GM21619 (cell line): ENCODE measurements at regions not wholly inside any gene's neighbourhood (a gene's known extent, or its start where the extent isn't known, plus 50 kb on each side); places are given as distances from the start of the nearest gene placed in this dataset.

Experiments
- ATAC-seq: cut with Tn5 transposase; IDR thresholded peaks from one replicate; pipeline ENCODE4 v1.9.1; 2021; ENCODE audit not compliant: unreplicated experiment

GRCh38 chr16:6684076-6684673 is 648.5 kb upstream of the RBFOX1 start:
- ATAC-seq, result no peak

- no peak for ATAC-seq
Measured at GRCh38 chr16:6682142-6682811, 650.4 kb upstream of the RBFOX1 start.

GRCh38 chr16:6678586-6678985 is 654.1 kb upstream of the RBFOX1 start:
- ATAC-seq, result no peak

GRCh38 chr16:6674071-6674470 is 658.6 kb upstream of the RBFOX1 start:
- no peak for ATAC-seq

- no peak for ATAC-seq
Measured at GRCh38 chr16:6672507-6672906, 660.1 kb upstream of the RBFOX1 start.

GRCh38 chr16:6667393-6667792 is 665.3 kb upstream of the RBFOX1 start:
- ATAC-seq, result no peak

GRCh38 chr16:6665126-6665525 is 667.5 kb upstream of the RBFOX1 start:
- ATAC-seq, result no peak

- no peak for ATAC-seq
Measured at GRCh38 chr16:6663668-6664067, 669.0 kb upstream of the RBFOX1 start.

GRCh38 chr16:6656760-6657159 is 675.9 kb upstream of the RBFOX1 start:
- ATAC-seq, result no peak

- no peak for ATAC-seq
Measured at GRCh38 chr16:6646891-6647290, 685.8 kb upstream of the RBFOX1 start.

GRCh38 chr16:6645768-6646568 is 686.7 kb upstream of the RBFOX1 start:
- ATAC-seq, result no peak

GRCh38 chr16:6644916-6645315 is 687.7 kb upstream of the RBFOX1 start:
- no peak for ATAC-seq

GRCh38 chr16:6643080-6643686 is 689.5 kb upstream of the RBFOX1 start:
- ATAC-seq, result no peak

GRCh38 chr16:6642271-6642670 is 690.4 kb upstream of the RBFOX1 start:
- no peak for ATAC-seq

- no peak for ATAC-seq
Measured at GRCh38 chr16:6641091-6641490, 691.6 kb upstream of the RBFOX1 start.

GRCh38 chr16:6636457-6636856 is 696.2 kb upstream of the RBFOX1 start:
- ATAC-seq, result no peak

- no peak for ATAC-seq
Measured at GRCh38 chr16:6634151-6634550, 698.5 kb upstream of the RBFOX1 start.

GRCh38 chr16:6633456-6633855 is 699.2 kb upstream of the RBFOX1 start:
- ATAC-seq, result no peak

- ATAC-seq, result no peak
Measured at GRCh38 chr16:6629110-6629509, 703.5 kb upstream of the RBFOX1 start.

GRCh38 chr16:6625606-6626005 is 707.0 kb upstream of the RBFOX1 start:
- ATAC-seq, result no peak

- ATAC-seq, result no peak
Measured at GRCh38 chr16:6618874-6619273, 713.8 kb upstream of the RBFOX1 start.

- no peak for ATAC-seq
Measured at GRCh38 chr16:6616746-6617145, 715.9 kb upstream of the RBFOX1 start.
